H1 (cell line): ENCODE measurements at regions not wholly inside any gene's neighbourhood (a gene's known extent, or its start where the extent isn't known, plus 50 kb on each side); places are given as distances from the start of the nearest gene placed in this dataset.

Experiments used
- TF ChIP-seq, protein P1 (sequence below): fragments of 300-600 bp; sonication (generic); IDR thresholded peaks from 2 replicates; pipeline ENCODE4 v1.7.1; 2012; ENCODE audit warnings: low read length, moderate library complexity, mild to moderate bottlenecking, inconsistent platforms; ENCODE audit not compliant: insufficient replicate concordance

DNA sequence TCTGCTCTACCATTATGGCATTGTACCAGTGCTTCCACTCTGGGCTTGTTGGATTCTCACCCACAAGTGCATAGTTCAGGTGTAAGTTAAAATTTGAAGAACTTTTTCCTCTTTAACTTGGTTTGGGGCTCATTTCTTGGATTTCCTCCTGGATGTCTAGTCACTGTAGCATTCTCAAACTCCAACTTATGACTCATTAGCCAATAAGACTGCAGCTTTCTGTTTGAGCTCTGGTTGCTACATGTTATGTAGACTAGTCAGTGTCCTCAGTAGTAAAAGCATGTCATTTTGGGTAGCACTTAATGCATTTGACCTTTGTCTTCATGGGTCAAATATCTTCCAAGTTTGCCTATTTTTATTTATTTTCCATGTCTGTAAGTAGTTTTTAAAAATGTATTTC, 790.8 kb downstream of the BRINP1 start (continued):
- TF ChIP-seq, protein P1, sequence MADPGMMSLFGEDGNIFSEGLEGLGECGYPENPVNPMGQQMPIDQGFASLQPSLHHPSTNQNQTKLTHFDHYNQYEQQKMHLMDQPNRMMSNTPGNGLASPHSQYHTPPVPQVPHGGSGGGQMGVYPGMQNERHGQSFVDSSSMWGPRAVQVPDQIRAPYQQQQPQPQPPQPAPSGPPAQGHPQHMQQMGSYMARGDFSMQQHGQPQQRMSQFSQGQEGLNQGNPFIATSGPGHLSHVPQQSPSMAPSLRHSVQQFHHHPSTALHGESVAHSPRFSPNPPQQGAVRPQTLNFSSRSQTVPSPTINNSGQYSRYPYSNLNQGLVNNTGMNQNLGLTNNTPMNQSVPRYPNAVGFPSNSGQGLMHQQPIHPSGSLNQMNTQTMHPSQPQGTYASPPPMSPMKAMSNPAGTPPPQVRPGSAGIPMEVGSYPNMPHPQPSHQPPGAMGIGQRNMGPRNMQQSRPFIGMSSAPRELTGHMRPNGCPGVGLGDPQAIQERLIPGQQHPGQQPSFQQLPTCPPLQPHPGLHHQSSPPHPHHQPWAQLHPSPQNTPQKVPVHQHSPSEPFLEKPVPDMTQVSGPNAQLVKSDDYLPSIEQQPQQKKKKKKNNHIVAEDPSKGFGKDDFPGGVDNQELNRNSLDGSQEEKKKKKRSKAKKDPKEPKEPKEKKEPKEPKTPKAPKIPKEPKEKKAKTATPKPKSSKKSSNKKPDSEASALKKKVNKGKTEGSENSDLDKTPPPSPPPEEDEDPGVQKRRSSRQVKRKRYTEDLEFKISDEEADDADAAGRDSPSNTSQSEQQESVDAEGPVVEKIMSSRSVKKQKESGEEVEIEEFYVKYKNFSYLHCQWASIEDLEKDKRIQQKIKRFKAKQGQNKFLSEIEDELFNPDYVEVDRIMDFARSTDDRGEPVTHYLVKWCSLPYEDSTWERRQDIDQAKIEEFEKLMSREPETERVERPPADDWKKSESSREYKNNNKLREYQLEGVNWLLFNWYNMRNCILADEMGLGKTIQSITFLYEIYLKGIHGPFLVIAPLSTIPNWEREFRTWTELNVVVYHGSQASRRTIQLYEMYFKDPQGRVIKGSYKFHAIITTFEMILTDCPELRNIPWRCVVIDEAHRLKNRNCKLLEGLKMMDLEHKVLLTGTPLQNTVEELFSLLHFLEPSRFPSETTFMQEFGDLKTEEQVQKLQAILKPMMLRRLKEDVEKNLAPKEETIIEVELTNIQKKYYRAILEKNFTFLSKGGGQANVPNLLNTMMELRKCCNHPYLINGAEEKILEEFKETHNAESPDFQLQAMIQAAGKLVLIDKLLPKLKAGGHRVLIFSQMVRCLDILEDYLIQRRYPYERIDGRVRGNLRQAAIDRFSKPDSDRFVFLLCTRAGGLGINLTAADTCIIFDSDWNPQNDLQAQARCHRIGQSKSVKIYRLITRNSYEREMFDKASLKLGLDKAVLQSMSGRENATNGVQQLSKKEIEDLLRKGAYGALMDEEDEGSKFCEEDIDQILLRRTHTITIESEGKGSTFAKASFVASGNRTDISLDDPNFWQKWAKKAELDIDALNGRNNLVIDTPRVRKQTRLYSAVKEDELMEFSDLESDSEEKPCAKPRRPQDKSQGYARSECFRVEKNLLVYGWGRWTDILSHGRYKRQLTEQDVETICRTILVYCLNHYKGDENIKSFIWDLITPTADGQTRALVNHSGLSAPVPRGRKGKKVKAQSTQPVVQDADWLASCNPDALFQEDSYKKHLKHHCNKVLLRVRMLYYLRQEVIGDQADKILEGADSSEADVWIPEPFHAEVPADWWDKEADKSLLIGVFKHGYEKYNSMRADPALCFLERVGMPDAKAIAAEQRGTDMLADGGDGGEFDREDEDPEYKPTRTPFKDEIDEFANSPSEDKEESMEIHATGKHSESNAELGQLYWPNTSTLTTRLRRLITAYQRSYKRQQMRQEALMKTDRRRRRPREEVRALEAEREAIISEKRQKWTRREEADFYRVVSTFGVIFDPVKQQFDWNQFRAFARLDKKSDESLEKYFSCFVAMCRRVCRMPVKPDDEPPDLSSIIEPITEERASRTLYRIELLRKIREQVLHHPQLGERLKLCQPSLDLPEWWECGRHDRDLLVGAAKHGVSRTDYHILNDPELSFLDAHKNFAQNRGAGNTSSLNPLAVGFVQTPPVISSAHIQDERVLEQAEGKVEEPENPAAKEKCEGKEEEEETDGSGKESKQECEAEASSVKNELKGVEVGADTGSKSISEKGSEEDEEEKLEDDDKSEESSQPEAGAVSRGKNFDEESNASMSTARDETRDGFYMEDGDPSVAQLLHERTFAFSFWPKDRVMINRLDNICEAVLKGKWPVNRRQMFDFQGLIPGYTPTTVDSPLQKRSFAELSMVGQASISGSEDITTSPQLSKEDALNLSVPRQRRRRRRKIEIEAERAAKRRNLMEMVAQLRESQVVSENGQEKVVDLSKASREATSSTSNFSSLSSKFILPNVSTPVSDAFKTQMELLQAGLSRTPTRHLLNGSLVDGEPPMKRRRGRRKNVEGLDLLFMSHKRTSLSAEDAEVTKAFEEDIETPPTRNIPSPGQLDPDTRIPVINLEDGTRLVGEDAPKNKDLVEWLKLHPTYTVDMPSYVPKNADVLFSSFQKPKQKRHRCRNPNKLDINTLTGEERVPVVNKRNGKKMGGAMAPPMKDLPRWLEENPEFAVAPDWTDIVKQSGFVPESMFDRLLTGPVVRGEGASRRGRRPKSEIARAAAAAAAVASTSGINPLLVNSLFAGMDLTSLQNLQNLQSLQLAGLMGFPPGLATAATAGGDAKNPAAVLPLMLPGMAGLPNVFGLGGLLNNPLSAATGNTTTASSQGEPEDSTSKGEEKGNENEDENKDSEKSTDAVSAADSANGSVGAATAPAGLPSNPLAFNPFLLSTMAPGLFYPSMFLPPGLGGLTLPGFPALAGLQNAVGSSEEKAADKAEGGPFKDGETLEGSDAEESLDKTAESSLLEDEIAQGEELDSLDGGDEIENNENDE, result no peak
